ENCODE measurements at regions not wholly inside any gene's neighbourhood (a gene's known extent, or its start where the extent isn't known, plus 50 kb on each side); places are given as distances from the start of the nearest gene placed in this dataset.
"Not testable (repeated sequence)": the region's sequence is repeated elsewhere in the genome, so short reads cannot be mapped to it uniquely, and the experiment has no call there.

GRCh38 chr20:30631261-30631789, 626.1 kb upstream of the DEFB115 start:
- not testable (repeated sequence) for TF ChIP-seq EZH2 (IDR thresholded peaks at IDR 0.05; ENCODE audit: borderline replicate concordance); CTCF (IDR thresholded peaks at IDR 0.05; ENCODE audit: poor library complexity); EZH2phosphoT487 (IDR thresholded peaks at IDR 0.05; ENCODE audit: low read depth, severe bottlenecking, unreplicated experiment)
